HPDE6-E6E7 (cell line): ENCODE measurements at regions not wholly inside any gene's neighbourhood (a gene's known extent, or its start where the extent isn't known, plus 50 kb on each side); places are given as distances from the start of the nearest gene placed in this dataset.

Experiments
- DNase-seq: peaks from one replicate; pipeline ENCODE4 v3.0.0; 2011; ENCODE audit warnings: missing footprints; ENCODE audit errors: extremely low spot score

DNA sequence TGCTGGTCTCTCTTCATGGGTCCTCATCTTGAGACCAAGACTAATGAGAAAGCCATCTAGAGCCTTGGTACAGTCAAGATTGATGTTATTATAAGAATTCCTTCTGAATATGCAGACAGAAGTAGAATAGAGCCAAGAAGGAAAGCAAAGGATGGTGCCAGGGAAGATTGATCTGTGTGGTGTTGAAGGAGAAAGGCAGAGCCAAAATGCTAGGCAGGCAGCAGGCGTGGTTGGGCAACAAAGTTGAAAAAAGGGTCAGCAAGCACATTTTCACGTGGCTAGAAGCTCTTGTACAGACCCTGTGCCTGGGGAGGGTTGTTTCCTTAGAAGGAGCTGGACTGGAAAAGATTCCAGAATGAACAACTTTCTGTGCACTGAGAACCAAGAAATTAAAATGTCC lies 319.7 kb upstream of the ARGLU1 start:
- no peak for DNase-seq

DNA sequence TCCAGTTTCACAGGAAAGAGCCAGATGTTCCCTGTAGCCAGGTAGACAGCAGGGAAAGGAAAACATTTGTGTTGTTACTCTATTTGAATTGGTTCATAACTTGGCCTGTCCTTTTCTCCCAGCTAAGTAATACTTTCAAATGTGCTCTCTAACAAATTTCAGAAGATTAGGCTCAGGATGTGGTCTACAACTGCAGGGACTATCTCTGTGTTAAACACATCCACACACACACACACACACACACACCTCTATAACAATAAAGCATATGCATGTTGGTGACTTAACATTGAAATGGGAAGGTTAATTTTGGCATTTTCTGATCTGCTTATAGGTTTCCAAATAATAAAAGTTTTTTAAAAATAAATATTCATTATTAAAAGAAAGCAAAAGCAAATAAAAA lies 316.0 kb upstream of the ARGLU1 start:
- DNase-seq = no peak

DNA sequence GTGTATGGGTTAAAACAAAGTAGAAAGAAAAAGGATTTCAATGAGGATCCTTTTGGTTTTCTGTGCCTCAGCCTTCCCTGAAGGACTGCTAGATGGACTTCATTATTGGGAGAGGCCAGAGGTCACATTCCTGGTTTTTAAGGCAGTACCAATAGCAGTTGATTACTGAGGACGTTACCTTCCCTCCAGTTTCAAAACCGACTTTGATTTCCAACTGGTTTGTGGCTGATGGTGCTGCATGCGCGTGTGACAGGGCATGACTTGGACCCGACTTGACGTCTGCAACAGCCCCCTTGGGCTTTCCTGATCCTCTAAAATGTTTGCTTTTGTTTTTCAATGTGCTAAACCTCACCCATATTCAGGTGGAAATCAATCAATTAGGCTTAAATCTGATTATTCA lies 314.3 kb upstream of the ARGLU1 start:
- no peak for DNase-seq

DNA sequence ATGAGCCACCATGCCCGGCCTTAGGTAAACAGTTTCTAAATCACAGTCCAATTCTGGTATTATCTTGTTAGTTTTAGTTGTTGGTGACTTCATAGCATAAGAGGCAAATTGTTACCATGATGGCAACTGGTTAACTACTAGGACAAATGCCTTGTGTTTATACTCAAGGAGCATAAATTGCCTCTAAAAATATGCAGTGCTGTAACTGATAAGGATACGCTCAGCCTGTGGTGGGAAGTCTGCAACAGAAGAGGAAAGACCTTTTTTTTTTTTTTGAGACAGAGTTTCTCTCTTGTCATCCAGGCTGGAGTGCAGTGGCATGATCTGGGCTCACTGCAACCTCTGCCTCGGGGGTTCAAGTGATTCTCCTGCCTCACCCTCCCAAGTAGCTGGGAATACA lies 311.9 kb upstream of the ARGLU1 start:
- DNase-seq = no peak

DNA sequence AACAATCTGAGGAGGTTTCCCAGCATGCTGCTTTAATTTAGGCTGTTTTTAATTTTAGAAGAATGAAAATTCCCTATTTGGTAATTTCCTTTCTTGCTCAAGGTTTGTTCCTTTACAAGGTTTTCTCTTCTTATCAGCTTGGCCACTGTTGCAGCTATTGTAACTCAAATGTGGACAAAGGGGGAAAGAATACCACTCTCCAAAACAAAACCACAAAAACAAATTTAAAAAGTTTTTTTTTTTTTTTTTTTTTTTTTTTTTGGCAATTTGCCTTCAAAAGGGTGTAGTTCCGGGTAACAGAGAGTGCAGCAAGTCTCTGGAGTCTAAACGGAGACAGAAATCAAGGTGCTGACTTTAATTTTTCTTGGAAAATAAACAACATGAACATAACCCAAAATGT lies 306.4 kb upstream of the ARGLU1 start:
- no peak for DNase-seq

DNA sequence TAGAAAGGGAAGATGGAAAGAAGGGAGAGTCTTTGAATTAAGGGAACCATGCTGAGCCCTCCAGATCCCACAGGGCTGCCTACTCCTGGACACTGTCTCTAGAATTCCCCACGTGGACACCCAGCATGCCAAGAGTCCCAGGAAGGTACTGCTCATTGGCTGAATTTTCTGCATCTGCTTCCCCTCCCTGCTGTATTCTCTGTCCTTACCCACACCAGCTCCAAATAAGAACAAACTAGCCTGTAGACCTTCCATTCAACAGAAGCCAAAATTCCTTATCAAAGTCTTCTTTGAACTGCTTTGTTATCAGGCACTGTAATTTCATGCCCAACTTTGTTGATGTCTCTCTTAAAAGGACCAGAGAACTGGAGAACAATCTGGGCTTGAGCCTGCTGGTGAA lies 305.9 kb upstream of the ARGLU1 start:
- no peak for DNase-seq

DNA sequence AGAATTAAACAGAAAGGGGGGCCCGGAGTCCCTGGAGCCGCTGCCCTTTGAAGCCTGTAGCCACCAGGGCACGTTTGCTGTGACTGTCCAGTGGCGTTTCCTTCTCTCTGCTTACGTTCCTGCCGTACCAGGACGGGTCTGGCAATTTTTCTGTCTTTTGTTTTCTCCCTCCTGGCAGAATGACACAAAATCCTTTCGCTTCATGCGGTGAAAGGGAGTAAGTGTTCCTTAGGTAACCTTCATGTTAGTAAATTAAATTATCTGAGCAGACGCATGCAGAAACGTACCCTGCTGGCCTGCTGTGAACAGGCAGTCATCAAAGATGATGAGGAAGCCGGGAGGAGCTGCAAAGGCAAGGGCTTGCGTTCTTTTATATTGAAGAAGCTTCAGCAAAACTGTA lies 299.3 kb upstream of the ARGLU1 start:
- DNase-seq = no peak

DNA sequence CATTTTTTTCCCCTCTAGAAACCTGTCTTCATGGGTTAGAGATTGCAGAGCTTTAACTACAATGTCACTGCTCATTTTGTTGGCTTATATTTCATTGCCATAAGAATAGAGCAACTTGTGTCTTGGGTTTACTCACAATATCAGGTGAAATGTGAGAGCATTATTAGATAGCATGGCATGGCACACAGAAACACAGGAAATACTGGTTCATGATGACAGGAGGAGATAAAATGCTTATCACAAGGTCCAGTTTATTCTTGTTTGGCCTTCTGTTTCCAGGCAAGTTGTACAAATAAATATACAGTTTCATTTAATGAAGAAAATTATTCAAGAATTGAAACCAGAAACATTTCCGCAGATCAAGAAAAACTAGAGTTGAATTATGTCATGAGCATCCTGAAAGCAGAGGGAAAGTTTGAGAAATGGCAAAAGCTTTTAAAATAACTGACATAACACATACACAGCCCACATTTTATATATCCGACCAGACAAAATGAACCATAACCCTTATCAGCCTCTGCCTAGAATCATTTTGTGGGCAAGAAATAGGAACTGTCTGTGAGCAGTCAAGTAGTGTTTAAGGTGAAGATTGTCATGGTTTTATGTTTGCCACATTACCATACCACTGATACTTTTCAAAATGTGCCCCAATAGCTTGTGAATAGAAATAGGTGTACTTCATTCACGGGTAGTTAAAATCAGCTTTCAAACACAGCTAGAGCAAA lies 297.9 kb upstream of the ARGLU1 start:
- DNase-seq = no peak

DNA sequence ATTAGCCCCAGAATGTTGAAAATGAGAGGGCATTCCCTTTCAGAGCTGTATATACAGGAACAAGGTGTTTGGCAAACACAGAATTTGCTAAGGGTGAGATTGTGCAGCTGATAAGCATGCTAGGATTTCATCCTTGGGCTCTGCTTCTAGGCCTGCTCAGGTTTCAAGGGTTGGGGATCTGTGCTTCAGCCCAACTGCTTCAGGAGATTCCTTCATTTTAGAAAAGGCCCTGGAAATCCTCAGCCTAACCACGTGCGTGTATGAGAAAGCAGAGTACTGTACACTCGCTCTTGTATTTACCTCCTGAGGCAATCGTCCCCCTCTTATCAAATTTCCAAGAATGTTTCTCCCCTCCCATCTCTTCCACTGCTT lies 291.6 kb upstream of the ARGLU1 start:
- DNase-seq = no peak

DNA sequence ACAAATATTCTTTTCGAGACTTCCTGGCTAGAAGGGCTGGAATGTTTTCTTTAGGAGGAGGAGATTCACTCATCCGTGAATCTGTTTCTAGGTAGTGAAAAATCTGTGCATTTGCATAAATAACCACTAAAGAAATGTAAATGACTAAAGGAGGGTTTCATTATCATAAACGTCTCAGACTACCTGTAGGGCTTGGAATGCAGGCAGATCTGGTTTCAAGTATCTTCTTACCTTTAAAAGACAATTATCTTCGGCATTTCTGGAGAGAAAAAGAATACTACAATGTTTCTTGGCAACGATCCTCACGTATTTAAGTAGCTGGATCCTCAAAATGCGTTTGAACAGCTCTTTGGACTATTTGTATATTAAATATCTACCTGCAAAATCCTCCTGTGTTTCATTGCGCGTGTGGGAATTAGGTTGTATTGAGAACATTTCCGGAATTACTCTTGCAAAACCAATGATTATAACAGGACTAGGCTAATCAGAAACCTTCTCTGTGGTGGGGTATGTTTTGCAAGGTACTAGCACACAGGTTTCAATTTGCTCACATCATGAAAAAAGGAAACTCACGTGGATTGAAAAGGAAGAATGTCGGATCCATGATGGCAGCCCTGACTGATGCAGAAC lies 291.1 kb upstream of the ARGLU1 start:
- DNase-seq = no peak

DNA sequence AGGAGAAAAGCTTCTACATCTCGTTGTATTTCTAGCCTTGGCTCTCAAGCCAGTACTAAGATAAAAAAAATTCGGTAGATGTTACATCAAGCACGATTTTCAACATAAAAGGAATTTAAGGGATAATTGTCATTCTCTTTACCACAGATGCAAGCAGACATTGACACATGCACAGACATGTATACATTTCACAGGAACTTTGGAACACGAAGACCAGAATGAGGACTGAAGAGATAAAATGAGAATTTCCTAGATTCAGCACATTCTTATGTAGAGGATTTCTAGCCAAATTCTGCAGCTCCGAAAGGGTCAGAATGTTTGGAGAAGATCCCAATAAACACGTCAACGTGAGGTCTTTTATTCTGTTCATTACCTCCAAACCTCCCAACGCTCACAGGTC lies 284.5 kb upstream of the ARGLU1 start:
- DNase-seq = no peak

DNA sequence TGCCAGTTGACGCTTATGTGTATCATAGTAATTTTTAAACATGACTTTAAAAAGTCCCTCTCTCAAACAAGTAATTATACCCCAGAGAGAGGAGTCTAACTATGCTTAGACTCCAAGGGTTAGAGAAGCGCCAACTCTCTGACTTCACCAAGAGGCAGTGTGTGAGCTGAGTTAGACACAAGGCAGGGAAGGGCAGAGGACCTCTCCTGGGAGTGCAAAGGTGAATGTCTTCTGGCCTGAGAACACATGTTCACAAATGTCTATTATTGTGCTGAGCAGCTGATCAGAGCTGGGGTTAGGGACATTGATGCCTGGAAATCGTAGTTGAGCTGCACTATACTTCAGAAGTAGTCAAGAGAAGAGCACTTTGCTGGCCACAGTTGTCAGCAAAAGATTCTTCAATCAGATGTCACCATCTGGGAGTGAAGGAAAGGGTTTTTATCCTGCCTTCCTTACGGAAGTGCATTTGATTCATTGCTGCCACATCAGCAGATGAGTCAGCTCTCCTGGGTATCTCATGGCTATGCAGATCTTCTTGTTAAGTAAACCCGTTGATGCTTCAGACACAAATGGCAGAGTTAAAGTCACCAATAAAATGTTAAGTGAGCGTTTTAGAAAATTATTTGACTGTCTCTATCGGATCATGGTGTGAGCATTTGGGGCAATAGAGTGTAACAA lies 283.2 kb upstream of the ARGLU1 start:
- peak; percentile 3 for DNase-seq

DNA sequence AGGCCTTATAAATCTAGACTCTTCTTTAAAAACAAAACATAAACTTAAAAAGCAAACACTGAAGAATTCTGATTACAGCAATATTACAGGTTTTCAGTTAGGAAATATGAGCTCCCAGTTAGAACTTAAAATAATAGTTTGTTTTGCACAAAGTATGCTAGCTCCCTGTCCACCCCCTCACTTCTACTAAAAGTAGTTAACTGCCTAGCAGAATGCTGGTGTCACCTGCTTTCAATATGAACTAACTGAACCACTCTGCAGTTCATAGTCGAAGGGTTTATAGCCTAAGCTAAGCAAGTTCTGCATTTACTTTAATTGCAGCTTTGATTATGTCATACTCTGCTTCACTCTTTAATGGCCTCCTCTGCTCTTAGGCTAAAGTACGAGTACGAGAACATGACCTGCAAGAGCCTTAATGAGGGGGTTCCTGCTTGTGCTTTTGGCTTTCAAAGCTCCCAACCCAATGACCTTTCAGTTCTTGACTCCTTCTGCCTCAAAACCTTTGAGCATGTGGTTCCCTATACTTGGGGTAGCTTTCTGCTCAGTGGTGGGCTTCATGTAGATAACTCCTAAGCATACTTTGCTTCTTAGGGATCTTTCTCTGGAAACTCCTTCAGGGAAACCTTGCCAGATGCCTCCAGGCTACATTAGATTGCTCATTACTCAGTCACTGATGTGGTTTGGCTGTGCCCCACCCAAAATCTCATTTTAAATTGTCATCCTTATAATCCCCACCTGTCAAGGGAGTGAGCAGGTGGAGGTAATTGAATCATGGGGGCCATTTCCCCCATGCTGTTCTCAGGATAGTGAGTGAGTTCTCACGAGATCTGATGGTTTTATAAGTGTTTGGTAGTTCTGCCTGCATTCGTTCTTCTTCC lies 278.9 kb upstream of the ARGLU1 start:
- no peak for DNase-seq

DNA sequence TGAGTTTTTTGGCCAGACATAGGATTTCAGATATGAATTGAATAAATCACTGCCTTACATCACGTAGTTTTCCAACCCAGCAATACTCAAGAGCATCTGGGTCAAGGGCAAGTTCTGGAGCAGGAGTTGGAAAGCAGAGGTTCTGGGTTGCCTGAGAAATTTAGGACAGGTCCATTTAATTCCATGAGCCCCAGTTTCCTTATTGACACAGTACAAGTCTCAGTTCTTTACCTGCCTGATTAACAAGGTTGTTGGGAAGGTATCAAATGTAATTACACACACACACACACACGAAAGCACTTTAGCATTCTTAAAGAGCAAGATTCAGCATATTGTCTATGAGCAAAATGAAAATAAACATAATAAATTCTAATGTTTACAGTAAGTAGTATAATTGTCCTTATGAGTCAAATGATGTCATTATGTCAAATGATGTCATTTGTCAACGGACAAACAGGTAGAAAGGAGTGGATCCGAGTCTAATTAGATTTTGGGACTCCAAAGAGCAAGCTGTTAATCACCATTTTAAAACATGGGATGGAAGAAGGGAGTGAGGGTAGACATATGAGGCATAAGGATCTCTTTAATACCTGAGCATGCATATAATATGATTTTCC lies 268.4 kb upstream of the ARGLU1 start:
- DNase-seq = no peak

DNA sequence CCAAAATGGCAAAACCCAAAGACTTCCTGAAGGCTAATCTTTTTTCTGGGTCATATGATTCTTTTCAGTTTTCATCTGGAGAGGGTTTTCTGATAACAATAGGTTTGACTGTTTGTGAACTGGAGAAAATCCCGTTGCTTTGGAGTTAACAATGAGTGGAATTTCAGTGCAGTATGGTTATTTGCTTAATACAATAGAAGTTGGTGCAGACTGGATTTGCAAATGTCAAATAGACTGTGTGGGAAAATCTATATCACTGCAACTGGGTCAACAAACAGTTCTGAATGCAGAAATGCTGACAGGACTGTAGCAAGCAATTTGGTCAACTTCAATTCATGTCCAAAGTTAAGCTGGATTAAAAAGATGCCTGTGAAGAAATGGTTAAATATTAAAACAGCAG lies 267.5 kb upstream of the ARGLU1 start:
- DNase-seq = no peak

DNA sequence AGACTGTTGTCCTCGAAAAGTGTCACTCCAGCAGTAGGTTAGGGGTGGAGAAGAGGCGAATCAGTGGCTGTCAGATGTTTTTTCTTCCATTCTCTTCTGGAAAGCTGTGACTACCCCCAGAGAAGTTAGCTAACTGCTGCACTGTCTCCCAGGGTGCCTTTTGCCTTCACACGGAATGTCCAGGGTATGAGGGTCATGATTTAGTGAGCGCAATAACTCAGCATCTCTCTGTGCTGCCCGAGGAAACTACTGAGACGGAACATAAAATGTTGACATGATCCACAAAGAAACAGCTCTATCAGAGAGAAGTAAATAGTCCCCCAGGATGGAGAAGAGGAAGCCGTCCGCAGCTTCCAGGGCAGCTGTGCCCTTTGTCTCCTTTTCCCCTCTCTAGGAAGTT lies 254.0 kb upstream of the ARGLU1 start:
- no peak for DNase-seq

DNA sequence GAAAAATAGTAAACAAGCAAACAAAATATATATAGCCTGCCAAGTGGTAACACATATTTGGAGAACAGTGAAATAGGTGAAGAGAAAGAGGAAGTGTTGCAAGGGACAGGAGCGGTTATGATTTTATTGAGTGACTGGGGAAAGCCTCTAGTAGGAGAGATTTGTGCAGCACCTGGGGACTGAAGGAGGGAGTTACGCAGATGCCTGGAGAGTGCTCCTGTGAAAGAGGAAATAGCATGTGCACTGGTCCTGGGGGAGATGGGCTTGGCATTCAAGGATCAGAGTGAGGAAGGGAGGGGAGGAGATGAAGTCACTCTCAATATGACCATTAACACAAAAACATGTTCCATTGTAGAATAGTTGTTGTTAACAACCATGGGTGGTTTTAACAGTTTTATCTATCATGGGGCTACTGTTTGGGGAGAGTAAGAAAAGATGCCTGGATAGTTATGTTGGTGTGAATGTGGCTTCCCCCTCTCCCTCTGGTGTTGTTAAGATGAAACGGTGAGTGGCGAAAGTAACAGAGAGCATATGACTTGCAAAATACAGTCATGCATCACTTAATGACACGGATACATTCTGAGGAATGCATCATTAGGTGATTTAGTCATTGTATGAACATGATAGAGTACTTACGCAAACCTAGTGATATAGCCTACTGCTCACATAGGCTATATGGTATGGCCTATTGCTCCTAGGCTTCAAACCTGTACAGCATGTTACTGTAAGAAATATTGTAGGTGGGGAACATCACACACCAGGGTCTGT lies 251.7 kb upstream of the ARGLU1 start:
- no peak for DNase-seq

DNA sequence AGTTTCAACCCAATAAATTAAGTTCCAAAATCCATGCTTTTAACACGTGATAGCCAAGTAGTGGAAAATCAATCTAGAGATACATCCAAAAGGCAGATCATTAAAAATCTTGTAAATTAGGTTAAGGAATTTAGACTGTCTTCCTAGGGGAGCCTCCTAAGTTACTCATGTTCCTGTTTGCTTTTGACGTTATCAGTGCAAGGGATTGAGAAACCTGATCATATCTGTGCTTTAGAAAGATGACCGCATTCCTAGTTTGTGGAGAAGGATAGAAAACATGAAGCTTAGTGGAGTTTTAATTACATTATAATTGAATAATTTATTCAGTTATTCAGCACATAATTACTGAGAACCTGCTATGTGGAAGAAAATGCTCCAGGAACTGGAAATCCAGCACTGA lies 251.0 kb upstream of the ARGLU1 start:
- no peak for DNase-seq

DNA sequence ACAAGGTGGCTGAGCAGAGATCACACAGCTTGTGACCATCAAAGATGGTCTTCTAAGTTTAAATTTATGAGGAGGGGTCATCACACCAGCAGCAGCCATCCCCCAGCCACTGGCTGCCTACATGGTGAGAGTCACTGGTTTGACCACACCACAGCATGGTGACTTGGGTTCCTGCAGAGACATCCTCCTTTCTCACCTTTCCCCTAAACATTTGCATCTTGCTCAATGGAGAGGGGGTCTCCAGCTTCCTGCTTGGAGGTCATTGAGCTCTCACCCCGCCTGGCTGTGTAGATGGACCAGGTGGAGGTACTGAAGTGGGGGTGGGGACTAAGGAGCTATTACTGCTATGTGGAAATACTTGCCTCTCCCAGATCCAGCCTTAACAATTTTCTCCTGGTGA lies 247.6 kb upstream of the ARGLU1 start:
- no peak for DNase-seq

DNA sequence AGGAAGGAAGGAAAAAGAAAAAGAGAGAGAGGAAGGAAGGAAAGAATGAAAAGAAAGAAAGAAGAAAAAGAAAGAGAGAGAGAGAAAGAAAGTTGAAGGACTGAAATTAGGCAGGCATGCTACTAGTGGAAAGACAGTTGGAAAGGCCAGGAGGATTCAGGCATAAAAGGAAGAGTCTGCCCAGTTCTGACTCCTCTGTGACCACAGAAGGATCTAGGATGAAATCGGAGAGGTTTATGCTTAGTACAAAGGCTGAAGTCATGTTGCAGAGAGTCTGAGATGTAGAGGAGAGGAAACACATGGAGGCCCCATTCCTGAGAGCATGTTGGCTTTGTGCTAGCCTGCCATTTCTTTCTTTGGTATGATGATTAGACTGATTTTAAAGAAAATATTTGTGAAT lies 246.5 kb upstream of the ARGLU1 start:
- no peak for DNase-seq

DNA sequence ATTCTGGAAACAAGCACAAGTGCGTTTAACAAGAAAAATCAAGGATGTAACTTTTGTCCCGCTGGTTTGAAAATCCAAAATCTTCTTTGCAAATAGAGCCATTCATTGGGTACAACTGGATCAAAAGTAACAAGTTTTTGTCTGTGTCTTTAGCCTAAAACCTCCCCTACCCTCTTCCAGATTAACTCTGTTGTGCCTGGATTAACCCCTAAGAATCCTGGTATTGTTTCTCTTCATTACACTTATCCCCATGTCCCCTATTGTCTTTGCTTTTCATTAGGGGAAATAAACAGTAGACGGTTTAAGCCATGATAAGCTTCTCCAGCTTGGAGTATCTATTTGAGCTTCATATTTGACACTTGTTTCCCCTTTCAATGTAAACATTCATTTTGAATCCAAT lies 242.1 kb upstream of the ARGLU1 start:
- DNase-seq = no peak
